K562 (cell line): ENCODE measurements at regions not wholly inside any gene's neighbourhood (a gene's known extent, or its start where the extent isn't known, plus 50 kb on each side); places are given as distances from the start of the nearest gene placed in this dataset.

Source experiments
- ATAC-seq: fragments of 200-7000 bp; cut with Tn5 transposase; 3 replicates; pipeline ENCODE4 v1.9.1; 2020; ENCODE audit warnings: moderate library complexity
- BruUV-seq: library from RNA; stranded (reverse); fragments of 400-500 nt; replicated peaks from 2 replicates; lab custom pipeline; 2021; lab: Mats Ljungman, UMichigan
- CTCF ChIA-PET: fragments of 300-600 bp; formaldehyde crosslinking; extraction: SDS; loops from one replicate; lab custom pipeline; 2021; ENCODE audit warnings: low intra/inter-chr PET ratio; lab: Yijun Ruan, JAX
- POLR2A ChIA-PET: fragments of 300-600, 350-650 bp; sonication (Branson Sonifier 250); formaldehyde crosslinking; extraction: SDS; loops from one replicate; lab custom pipeline; 2021; ENCODE audit warnings: antibody characterized with exemption, inconsistent platforms; lab: Yijun Ruan, JAX
- DNase-seq, 4 experiments: peaks; one replicate each; pipeline versions ENCODE4 v3.0.0 to v3.0.0-alpha.2; 2011 to 2018; ENCODE audit warnings: low spot score in 3 of 4, mixed read lengths in 3 of 4; ENCODE audit errors: extremely low read depth in 1 of 4
- FAIRE-seq: peaks from 2 replicates; lab custom pipeline; 2011; peaks lifted over from hg19 to GRCh38; lab: Jason Lieb, UNC
- H2AFZ ChIP-seq: 2 replicates; pipeline ENCODE4 v1.6.0; 2011; ENCODE audit warnings: low read depth, low read length, control low read depth, inconsistent platforms
- H3K27ac ChIP-seq: fragments of 200-600 bp; 3 replicates; pipeline ENCODE4 v1.8.0; 2011; ENCODE audit warnings: low read depth, mild to moderate bottlenecking, control low read depth, inconsistent platforms, low read length, moderate library complexity, mixed read lengths; ENCODE audit errors: extremely low read depth
- H3K27me3 ChIP-seq, 2 experiments: fragments of 300-600 bp in 1 of 2; 2 replicates in 1 of 2; 3 replicates in 1 of 2; pipeline versions ENCODE4 v1.6.0 to v1.8.0; 2011; ENCODE audit warnings: inconsistent platforms in 2 of 2, low read length in 2 of 2, mild to moderate bottlenecking in 1 of 2, mixed read lengths in 1 of 2, moderate library complexity in 1 of 2; ENCODE audit not compliant: control insufficient read depth in 2 of 2, insufficient read depth in 2 of 2
- H3K36me3 ChIP-seq: fragments of 300-600 bp; 3 replicates; pipeline ENCODE4 v1.8.0; 2011; ENCODE audit warnings: mild to moderate bottlenecking, low read length, inconsistent platforms; ENCODE audit not compliant: control insufficient read depth, insufficient read depth
- H3K4me1 ChIP-seq, 2 experiments: fragments of 200-600 bp in 1 of 2; replicated peaks in 1 of 2; 2 replicates in 1 of 2; 3 replicates in 1 of 2; pipeline versions ENCODE4 v1.5.1 to v1.8.0; 2011; ENCODE audit warnings: inconsistent platforms in 2 of 2, low read length in 2 of 2, mild to moderate bottlenecking in 1 of 2, mixed read lengths in 1 of 2, moderate library complexity in 1 of 2; ENCODE audit not compliant: control insufficient read depth in 2 of 2, insufficient read depth in 2 of 2
- H3K4me2 ChIP-seq: 2 replicates; pipeline ENCODE4 v1.6.1; 2011; ENCODE audit warnings: low read length, control low read depth, inconsistent platforms, mixed read lengths; ENCODE audit not compliant: insufficient read depth
- H3K4me3 ChIP-seq: fragments of 200-600 bp; sonication (generic), shearing (Covaris generic); 2 replicates; pipeline ENCODE4 v1.5.1; 2016; ENCODE audit warnings: control low read depth, inconsistent platforms
- H3K79me2 ChIP-seq: fragments of 200-600 bp; 3 replicates; pipeline ENCODE4 v1.8.0; 2011; ENCODE audit warnings: low read length, inconsistent platforms; ENCODE audit not compliant: control insufficient read depth, insufficient read depth
- H3K9ac ChIP-seq, 2 experiments: 2 replicates each; pipeline versions ENCODE4 v1.6.0 to v1.6.1; 2011; ENCODE audit warnings: low read depth in 2 of 2, low read length in 2 of 2, control low read depth in 1 of 2, inconsistent platforms in 1 of 2, mild to moderate bottlenecking in 1 of 2, mixed read lengths in 1 of 2; ENCODE audit not compliant: insufficient read depth in 1 of 2
- H3K9me1 ChIP-seq: one replicate; pipeline ENCODE4 v1.6.0; 2011; ENCODE audit warnings: inconsistent platforms, mild to moderate bottlenecking, low read length, moderate library complexity; ENCODE audit not compliant: control insufficient read depth, insufficient read depth
- H3K9me3 ChIP-seq: replicated peaks from 2 replicates; pipeline ENCODE4 v1.5.1; 2011; ENCODE audit warnings: low read depth, low read length, inconsistent platforms; ENCODE audit not compliant: control insufficient read depth, insufficient read depth
- H4K20me1 ChIP-seq: replicated peaks from 2 replicates; pipeline ENCODE4 v1.6.1; 2011; ENCODE audit warnings: low read length, inconsistent platforms, mixed read lengths; ENCODE audit not compliant: control insufficient read depth, insufficient read depth
- ATF3 ChIP-seq, 2 experiments: fragments of 450-650 bp in 1 of 2; sonication (generic) in 1 of 2; formaldehyde crosslinking in 1 of 2; IDR thresholded peaks in 1 of 2; conservative IDR thresholded peaks in 1 of 2; 2 replicates each; pipeline versions ENCODE4 v1.6.1 to v1.8.1; 2016 to 2023; ENCODE audit warnings: mild to moderate bottlenecking in 2 of 2, moderate library complexity in 2 of 2, inconsistent platforms in 1 of 2, missing genetic modification reagents in 1 of 2
- BCLAF1 ChIP-seq, 2 experiments: fragments of 450-650 bp in 1 of 2; IDR thresholded peaks; 2 replicates each; pipeline ENCODE4 v1.6.1; 2011 to 2017; ENCODE audit warnings: low read depth in 2 of 2, antibody characterized with exemption in 1 of 2, borderline replicate concordance in 1 of 2, low read length in 1 of 2, mild to moderate bottlenecking in 1 of 2, mixed read lengths in 1 of 2; ENCODE audit not compliant: control insufficient read depth in 1 of 2
- E2F3 ChIP-seq: fragments of 250-450 bp; sonication (Bioruptor Pico); IDR thresholded peaks from 2 replicates; pipeline ENCODE4 v1.4.0; 2020; ENCODE audit warnings: mild to moderate bottlenecking
- ETV1 ChIP-seq: fragments of 450-650 bp; conservative IDR thresholded peaks from 2 replicates; pipeline ENCODE4 v1.6.1; 2016; ENCODE audit warnings: missing genetic modification characterization, control low read depth, low read depth, missing compliant biosample characterization
- HDAC8 ChIP-seq: fragments of 450-650 bp; IDR thresholded peaks from 2 replicates; pipeline ENCODE4 v1.6.1; 2016; ENCODE audit warnings: mild to moderate bottlenecking, missing genetic modification characterization, moderate library complexity, missing compliant biosample characterization
- HMG20B ChIP-seq: fragments of 250-450 bp; sonication (Bioruptor Pico); IDR thresholded peaks from 2 replicates; pipeline ENCODE4 v1.5.0; 2021; ENCODE audit warnings: mild to moderate bottlenecking
- KLF1 ChIP-seq: fragments of 450-650 bp; IDR thresholded peaks from 2 replicates; pipeline ENCODE4 v1.6.1; 2016; ENCODE audit warnings: missing genetic modification characterization, missing compliant biosample characterization
- KLF13 ChIP-seq: fragments of 450-650 bp; IDR thresholded peaks from 2 replicates; pipeline ENCODE4 v1.6.1; 2016; ENCODE audit warnings: missing genetic modification characterization, low read depth, mild to moderate bottlenecking, missing compliant biosample characterization, moderate library complexity, borderline replicate concordance
- NBN ChIP-seq: fragments of 450-650 bp; IDR thresholded peaks from 2 replicates; pipeline ENCODE4 v1.6.1; 2016; ENCODE audit warnings: low read depth, mild to moderate bottlenecking
- NCOA6 ChIP-seq: fragments of 450-650 bp; IDR thresholded peaks from 2 replicates; pipeline ENCODE4 v1.6.1; 2017; ENCODE audit warnings: mild to moderate bottlenecking
- RB1 ChIP-seq: fragments of 450-650 bp; IDR thresholded peaks from 2 replicates; pipeline ENCODE4 v1.6.1; 2017; ENCODE audit warnings: low read depth, mild to moderate bottlenecking
- SAP30 ChIP-seq: fragments of 200-600 bp; sonication (generic); IDR thresholded peaks from 2 replicates; pipeline ENCODE4 v1.6.1; 2012; ENCODE audit warnings: borderline replicate concordance, low read depth, mild to moderate bottlenecking, moderate library complexity, low read length, control low read depth, inconsistent platforms; ENCODE audit not compliant: insufficient read depth, poor library complexity, severe bottlenecking
- STAT5B ChIP-seq: fragments of 250-450 bp; sonication (Bioruptor Pico); IDR thresholded peaks from 2 replicates; pipeline ENCODE4 v1.8.0; 2021; ENCODE audit warnings: mild to moderate bottlenecking, inconsistent platforms
- TFAM ChIP-seq: fragments of 250-450 bp; sonication (Bioruptor Pico); conservative IDR thresholded peaks from 2 replicates; pipeline ENCODE4 v1.5.0; 2021; ENCODE audit warnings: mild to moderate bottlenecking, moderate library complexity
- YY1 ChIP-seq, 3 experiments: IDR thresholded peaks; 2 replicates each; pipeline ENCODE4 v1.6.1; 2011; ENCODE audit warnings: low read length in 2 of 3, mild to moderate bottlenecking in 2 of 3, moderate library complexity in 2 of 3, borderline replicate concordance in 1 of 3, control low read depth in 1 of 3, low read depth in 1 of 3; ENCODE audit not compliant: insufficient read depth in 3 of 3, insufficient replicate concordance in 2 of 3, control insufficient read depth in 1 of 3, insufficient read length in 1 of 3; ENCODE audit errors: extremely low read depth in 1 of 3
- ZZZ3 ChIP-seq: fragments of 450-650 bp; IDR thresholded peaks from 2 replicates; pipeline ENCODE4 v1.6.1; 2016; ENCODE audit warnings: antibody characterized with exemption, mild to moderate bottlenecking, moderate library complexity
- WGBS: fragments of 100-300 bp; shearing (Covaris generic); methylation state at CpG from one replicate; pipeline ENCODE4 v1.1.6; 2016; ENCODE audit warnings: low coverage, mixed read lengths; ENCODE audit not compliant: insufficient coverage; ENCODE audit errors: missing lambda C conversion rate; 5-methylcytosine and 5-hydroxymethylcytosine counted together
- in situ Hi-C: fragments of 300-500 bp; cut with MboI; formaldehyde crosslinking; loops from 4 replicates; pipeline ENCODE4 v1.15.0; 2018; ENCODE audit warnings: inconsistent platforms, mixed read lengths
- intact Hi-C: fragments of 100-400 bp; cut with micrococcal nuclease; formaldehyde crosslinking; loops from 2 replicates; pipeline ENCODE4 v1.14.2; 2022

- TF ChIP-seq KLF13 (tag) (no peak), ETV1 (tag) (no peak), ZZZ3 (no peak), TFAM (no peak), BCLAF1 (IDR thresholded peaks at IDR 0.05; ENCODE audit: borderline replicate concordance in 1 of 2, control insufficient read depth in 1 of 2, low read depth in 2 of 2, low read length in 1 of 2) (no peak)
These were observed 299.4 kb downstream of the TCERG1L start (continued) for GRCh38 chr10:131011936-131012640.

GRCh38 chr10:131012641-131012985 lies 298.9 kb downstream of the TCERG1L start:
- H3K4me1 ChIP-seq: no peaks in the 10 kb centered on the region
- no peak overlapping the region for H3K4me3 ChIP-seq
- DNase-seq (no peak), FAIRE-seq (no peak), ATAC-seq (no peak)
- H2AFZ ChIP-seq: no peak overlapping the region
- H3K4me2 ChIP-seq: no peak overlapping the region
- peaks cover 0 to 6% of the 10 kb centered on the region in 2 experiments; a peak in 1 of 5 replicates for H3K27me3 ChIP-seq
- ChIA-PET POLR2A (no interaction called here), CTCF (no interaction called here)
- H3K79me2 ChIP-seq: no peaks in the 10 kb centered on the region
- no peak overlapping the region for H3K27ac ChIP-seq
- in situ Hi-C loops: no loop called here
- no TSS peak for BruUV-seq
- H3K36me3 ChIP-seq: no peaks in the 10 kb centered on the region
- H4K20me1 ChIP-seq: no peaks in the 10 kb centered on the region
- intact Hi-C loops: no loop called here
- WGBS: 0% methylated on average over 3 of the region's 5 CpGs
- H3K9me1 ChIP-seq: no peaks in the 10 kb centered on the region
- no peaks in the 10 kb centered on the region for H3K9me3 ChIP-seq
- H3K9ac ChIP-seq: no peak overlapping the region
- TF ChIP-seq NCOA6: no peak
- TF ChIP-seq YY1 (IDR thresholded peaks at IDR 0.05; ENCODE audit: borderline replicate concordance in 1 of 3, control insufficient read depth in 1 of 3, extremely low read depth in 1 of 3, insufficient read depth in 3 of 3, insufficient read length in 1 of 3, insufficient replicate concordance in 2 of 3, low read depth in 1 of 3, low read length in 2 of 3): no peak
- no peak for TF ChIP-seq HMG20B
- TF ChIP-seq RB1: no peak
- no peak for TF ChIP-seq NBN
- TF ChIP-seq KLF1 (tag): no peak
- TF ChIP-seq STAT5B (CRISPR knock-in tag): no peak
- no peak for TF ChIP-seq HDAC8 (tag)
- TF ChIP-seq ATF3 (IDR thresholded peaks at IDR 0.05): no peak
- no peak for TF ChIP-seq ATF3 (CRISPR knock-in tag; conservative IDR thresholded peaks at IDR 0.05)
- no peak for TF ChIP-seq SAP30
- no peak for TF ChIP-seq E2F3 (CRISPR knock-in tag)
